DOHH2 (cell line): ENCODE measurements at regions not wholly inside any gene's neighbourhood (a gene's known extent, or its start where the extent isn't known, plus 50 kb on each side); places are given as distances from the start of the nearest gene placed in this dataset.

Source experiments
- H3F3A ChIP-seq: fragments of 200-600 bp; sonication (generic), shearing (Covaris generic); 2 replicates; pipeline ENCODE4 v1.6.0; 2016; ENCODE audit warnings: antibody characterized with exemption, mild to moderate bottlenecking; ENCODE audit not compliant: control insufficient read depth, insufficient read depth
- H3K27ac ChIP-seq: fragments of 200-600 bp; sonication (generic); 2 replicates; pipeline ENCODE4 v1.5.1; 2014; ENCODE audit warnings: low read depth, mild to moderate bottlenecking, low read length, moderate library complexity
- H3K27me3 ChIP-seq: fragments of 200-600 bp; sonication (generic); 2 replicates; pipeline ENCODE4 v1.6.1; 2014; ENCODE audit warnings: mild to moderate bottlenecking, low read length, mixed read lengths; ENCODE audit not compliant: control insufficient read depth
- H3K36me3 ChIP-seq: fragments of 200-600 bp; sonication (generic); 2 replicates; pipeline ENCODE4 v1.6.1; 2014; ENCODE audit warnings: mild to moderate bottlenecking, low read length, moderate library complexity, mixed read lengths; ENCODE audit not compliant: control insufficient read depth
- H3K4me1 ChIP-seq: fragments of 200-600 bp; sonication (generic); 2 replicates; pipeline ENCODE4 v1.6.1; 2014; ENCODE audit warnings: mild to moderate bottlenecking, low read length, mixed read lengths; ENCODE audit not compliant: control insufficient read depth
- H3K4me2 ChIP-seq: fragments of 200-600 bp; sonication (generic); 2 replicates; pipeline ENCODE4 v1.6.0; 2014; ENCODE audit warnings: mild to moderate bottlenecking, low read length, moderate library complexity
- H3K4me3 ChIP-seq: fragments of 200-600 bp; sonication (generic); 2 replicates; pipeline ENCODE4 v1.5.1; 2014; ENCODE audit warnings: mild to moderate bottlenecking, low read length, mixed read lengths
- H3K79me2 ChIP-seq: fragments of 200-600 bp; sonication (generic); 2 replicates; pipeline ENCODE4 v1.6.1; 2014; ENCODE audit warnings: mild to moderate bottlenecking, low read length, mixed read lengths; ENCODE audit not compliant: control insufficient read depth
- H3K9me2 ChIP-seq: fragments of 200-600 bp; sonication (generic); replicated peaks from 2 replicates; pipeline ENCODE4 v1.6.1; 2014; ENCODE audit warnings: mild to moderate bottlenecking, low read length, mixed read lengths; ENCODE audit not compliant: control insufficient read depth
- H3K9me3 ChIP-seq: fragments of 200-600 bp; sonication (generic); 2 replicates; pipeline ENCODE4 v1.6.1; 2014; ENCODE audit warnings: antibody characterized with exemption, low read length, mixed read lengths; ENCODE audit not compliant: control insufficient read depth, insufficient read depth
- H4K20me1 ChIP-seq: fragments of 200-600 bp; sonication (generic); 2 replicates; pipeline ENCODE4 v1.6.0; 2014; ENCODE audit warnings: low read depth, mild to moderate bottlenecking, antibody characterized with exemption, low read length, moderate library complexity; ENCODE audit not compliant: control insufficient read depth, insufficient read depth
- CTCF ChIP-seq: fragments of 200-600 bp; sonication (generic); IDR thresholded peaks from one replicate; pipeline ENCODE4 v1.5.1; 2014; ENCODE audit warnings: antibody characterized with exemption, mild to moderate bottlenecking, low read depth, low read length; ENCODE audit not compliant: poor library complexity, severe bottlenecking
- EZH2phosphoT487 ChIP-seq: fragments of 200-600 bp; sonication (generic); IDR thresholded peaks from 2 replicates; pipeline ENCODE4 v1.6.1; 2017; ENCODE audit warnings: borderline replicate concordance, mild to moderate bottlenecking, antibody characterized with exemption, low read length, moderate library complexity, mixed read lengths

- Histone ChIP-seq H3K4me1 (no peaks in the 10 kb centered on the region), H3K9me3 (no peaks in the 10 kb centered on the region; the same call in 1 of the 2 replicates), H3K36me3 (no peaks in the 10 kb centered on the region), H3K4me3 (no peak overlapping the region), H3K9me2 (no peaks in the 10 kb centered on the region), H3K27ac (no peak overlapping the region), H3K4me2 (no peak overlapping the region), H4K20me1 (no peaks in the 10 kb centered on the region), H3K79me2 (no peaks in the 10 kb centered on the region), H3K27me3 (peaks cover 9% of the 10 kb centered on the region), H3F3A (no peaks in the 10 kb centered on the region)
- TF ChIP-seq CTCF (no peak), EZH2phosphoT487 (no peak)
Observed at GRCh38 chr3:31405515-31405914, 127.2 kb upstream of the STT3B start.

DNA sequence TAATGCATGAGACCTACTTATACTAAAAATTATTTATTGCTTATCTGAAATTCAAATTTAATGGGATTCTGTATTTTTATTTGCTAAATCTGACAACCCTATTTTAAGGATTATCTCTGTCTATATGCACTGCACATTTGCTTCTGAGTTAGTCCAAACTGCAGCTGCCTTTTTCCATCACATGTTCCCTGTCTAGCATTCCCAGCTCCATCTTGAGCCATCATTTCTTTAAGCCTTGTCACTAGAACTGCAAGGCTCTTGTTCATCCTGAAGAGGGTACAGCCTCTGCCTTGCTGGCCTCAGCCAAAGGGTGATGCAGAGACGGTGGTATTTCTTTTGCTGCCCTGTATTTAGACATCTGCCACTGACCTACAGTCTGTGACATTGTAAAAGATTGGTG is 125.8 kb upstream of the STT3B start:
- TF ChIP-seq CTCF (no peak), EZH2phosphoT487 (no peak)
- Histone ChIP-seq H3K36me3 (no peaks in the 10 kb centered on the region), H3K79me2 (no peaks in the 10 kb centered on the region), H3K27ac (no peak overlapping the region), H3F3A (no peaks in the 10 kb centered on the region), H3K4me2 (no peak overlapping the region), H3K9me3 (no peaks in the 10 kb centered on the region; the same call in 1 of the 2 replicates), H3K27me3 (peaks cover 7% of the 10 kb centered on the region), H3K4me1 (no peaks in the 10 kb centered on the region), H4K20me1 (no peaks in the 10 kb centered on the region), H3K4me3 (no peak overlapping the region), H3K9me2 (no peaks in the 10 kb centered on the region)

- Histone ChIP-seq H3K9me3 (no peaks in the 10 kb centered on the region; the same call in 1 of the 2 replicates), H3K9me2 (no peaks in the 10 kb centered on the region), H3K27ac (no peak overlapping the region), H3K4me1 (no peaks in the 10 kb centered on the region), H3K4me2 (no peak overlapping the region), H3K4me3 (no peak overlapping the region), H3K79me2 (no peaks in the 10 kb centered on the region), H4K20me1 (no peaks in the 10 kb centered on the region), H3K36me3 (no peaks in the 10 kb centered on the region), H3K27me3 (peaks cover 7% of the 10 kb centered on the region), H3F3A (no peaks in the 10 kb centered on the region)
- no peak for TF ChIP-seq CTCF
- no peak for TF ChIP-seq EZH2phosphoT487
Observed at GRCh38 chr3:31407665-31408064, 125.1 kb upstream of the STT3B start.
